ENCODE measurements at regions not wholly inside any gene's neighbourhood (a gene's known extent, or its start where the extent isn't known, plus 50 kb on each side); places are given as distances from the start of the nearest gene placed in this dataset.

DNA sequence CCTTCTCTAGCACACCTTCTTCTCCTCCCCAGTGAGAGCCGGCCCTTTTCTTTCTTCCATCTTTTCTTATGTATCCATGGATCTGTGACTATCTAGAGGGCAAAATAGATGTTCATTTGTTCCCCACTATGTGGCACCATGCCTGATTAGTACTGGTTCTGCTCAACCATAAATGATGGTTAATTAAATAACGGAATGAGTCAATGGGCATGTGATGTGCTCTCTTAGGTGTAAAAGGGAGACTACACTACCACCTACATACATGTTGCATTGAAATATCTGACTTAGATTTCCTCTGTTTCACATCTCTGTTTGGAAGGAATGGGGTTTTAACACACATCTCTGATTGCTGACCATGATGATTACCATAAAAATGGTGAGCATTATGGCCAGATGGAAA, 116.5 kb downstream of the BTG1 start:
- TF ChIP-seq, protein P1, sequence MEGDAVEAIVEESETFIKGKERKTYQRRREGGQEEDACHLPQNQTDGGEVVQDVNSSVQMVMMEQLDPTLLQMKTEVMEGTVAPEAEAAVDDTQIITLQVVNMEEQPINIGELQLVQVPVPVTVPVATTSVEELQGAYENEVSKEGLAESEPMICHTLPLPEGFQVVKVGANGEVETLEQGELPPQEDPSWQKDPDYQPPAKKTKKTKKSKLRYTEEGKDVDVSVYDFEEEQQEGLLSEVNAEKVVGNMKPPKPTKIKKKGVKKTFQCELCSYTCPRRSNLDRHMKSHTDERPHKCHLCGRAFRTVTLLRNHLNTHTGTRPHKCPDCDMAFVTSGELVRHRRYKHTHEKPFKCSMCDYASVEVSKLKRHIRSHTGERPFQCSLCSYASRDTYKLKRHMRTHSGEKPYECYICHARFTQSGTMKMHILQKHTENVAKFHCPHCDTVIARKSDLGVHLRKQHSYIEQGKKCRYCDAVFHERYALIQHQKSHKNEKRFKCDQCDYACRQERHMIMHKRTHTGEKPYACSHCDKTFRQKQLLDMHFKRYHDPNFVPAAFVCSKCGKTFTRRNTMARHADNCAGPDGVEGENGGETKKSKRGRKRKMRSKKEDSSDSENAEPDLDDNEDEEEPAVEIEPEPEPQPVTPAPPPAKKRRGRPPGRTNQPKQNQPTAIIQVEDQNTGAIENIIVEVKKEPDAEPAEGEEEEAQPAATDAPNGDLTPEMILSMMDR (IDR thresholded peaks at IDR 0.05) = no peak
- TF ChIP-seq POLR2AphosphoS5 (IDR thresholded peaks at IDR 0.05) = no peak
